ENCODE measurements at regions not wholly inside any gene's neighbourhood (a gene's known extent, or its start where the extent isn't known, plus 50 kb on each side); places are given as distances from the start of the nearest gene placed in this dataset.

DNA sequence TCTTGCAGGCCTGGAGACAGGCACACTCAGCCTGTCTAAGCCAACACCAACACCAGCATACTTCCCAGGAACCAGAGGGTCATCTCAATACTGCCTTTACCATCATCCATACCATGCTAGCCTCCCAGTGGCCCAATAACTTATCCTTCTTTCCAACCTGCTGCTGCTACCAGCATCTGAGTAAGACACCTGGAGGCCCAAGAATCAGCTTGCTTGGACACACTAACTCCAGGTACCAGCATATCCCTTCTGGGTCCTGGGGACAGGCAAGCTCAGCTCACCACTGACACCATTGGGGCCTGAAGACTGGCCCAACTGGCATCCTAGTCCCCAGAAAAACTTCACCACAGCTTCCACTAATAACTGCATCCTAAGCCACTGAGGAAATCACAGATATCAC, 205.3 kb downstream of the CD109 start:
- TF ChIP-seq, protein P1, sequence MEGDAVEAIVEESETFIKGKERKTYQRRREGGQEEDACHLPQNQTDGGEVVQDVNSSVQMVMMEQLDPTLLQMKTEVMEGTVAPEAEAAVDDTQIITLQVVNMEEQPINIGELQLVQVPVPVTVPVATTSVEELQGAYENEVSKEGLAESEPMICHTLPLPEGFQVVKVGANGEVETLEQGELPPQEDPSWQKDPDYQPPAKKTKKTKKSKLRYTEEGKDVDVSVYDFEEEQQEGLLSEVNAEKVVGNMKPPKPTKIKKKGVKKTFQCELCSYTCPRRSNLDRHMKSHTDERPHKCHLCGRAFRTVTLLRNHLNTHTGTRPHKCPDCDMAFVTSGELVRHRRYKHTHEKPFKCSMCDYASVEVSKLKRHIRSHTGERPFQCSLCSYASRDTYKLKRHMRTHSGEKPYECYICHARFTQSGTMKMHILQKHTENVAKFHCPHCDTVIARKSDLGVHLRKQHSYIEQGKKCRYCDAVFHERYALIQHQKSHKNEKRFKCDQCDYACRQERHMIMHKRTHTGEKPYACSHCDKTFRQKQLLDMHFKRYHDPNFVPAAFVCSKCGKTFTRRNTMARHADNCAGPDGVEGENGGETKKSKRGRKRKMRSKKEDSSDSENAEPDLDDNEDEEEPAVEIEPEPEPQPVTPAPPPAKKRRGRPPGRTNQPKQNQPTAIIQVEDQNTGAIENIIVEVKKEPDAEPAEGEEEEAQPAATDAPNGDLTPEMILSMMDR (IDR thresholded peaks at IDR 0.05), result no peak
- no peak for TF ChIP-seq POLR2A (IDR thresholded peaks at IDR 0.05)

Data from uterus (tissue), 2 donors.